Activated CD4-positive, alpha-beta T cell treated with anti-CD3 and anti-CD28 coated beads for 36 hours (primary cell): ENCODE measurements at regions not wholly inside any gene's neighbourhood (a gene's known extent, or its start where the extent isn't known, plus 50 kb on each side); places are given as distances from the start of the nearest gene placed in this dataset.

Source experiments
- ATAC-seq: fragments of 200-7000 bp; cut with Tn5 transposase; one replicate; pipeline ENCODE4 v1.10.0; 2021; ENCODE audit warnings: mild to moderate bottlenecking, moderate library complexity
- CTCF ChIA-PET: fragments of 350-600 bp; sonication (Branson Sonifier 250); formaldehyde crosslinking; loops from one replicate; lab custom pipeline; 2021; ENCODE audit warnings: antibody characterized with exemption; lab: Charles Lee
- POLR2A ChIA-PET: fragments of 350-600 bp; sonication (Branson Sonifier 250); formaldehyde crosslinking; loops from one replicate; lab custom pipeline; 2021; ENCODE audit warnings: antibody characterized with exemption, inconsistent platforms; lab: Charles Lee
- DNase-seq: peaks from one replicate; pipeline ENCODE4 v3.0.0-alpha.2; 2020
- H3K27ac Mint-ChIP-seq: one replicate; pipeline ENCODE4 v1.8.0; 2021; ENCODE audit warnings: mixed read lengths
- H3K27me3 Mint-ChIP-seq: one replicate; pipeline ENCODE4 v1.8.0; 2021; ENCODE audit warnings: mixed read lengths
- H3K36me3 Mint-ChIP-seq: one replicate; pipeline ENCODE4 v1.8.0; 2021; ENCODE audit warnings: low read depth, mixed read lengths
- H3K4me1 Mint-ChIP-seq: one replicate; pipeline ENCODE4 v1.8.0; 2021; ENCODE audit warnings: mixed read lengths
- H3K4me3 Mint-ChIP-seq: one replicate; pipeline ENCODE4 v1.8.0; 2021; ENCODE audit warnings: mild to moderate bottlenecking, moderate library complexity, mixed read lengths
- H3K9me3 Mint-ChIP-seq: one replicate; pipeline ENCODE4 v1.8.0; 2021; ENCODE audit warnings: low read depth, mixed read lengths
- intact Hi-C, 2 experiments: fragments of 100-400 bp; cut with DNase I in 1 of 2; cut with micrococcal nuclease in 1 of 2; formaldehyde crosslinking; loops; one replicate each; pipeline versions ENCODE4 v1.14.2 to v1.15.1; 2022 to 2024; cut with DNase I, micrococcal nuclease

DNA sequence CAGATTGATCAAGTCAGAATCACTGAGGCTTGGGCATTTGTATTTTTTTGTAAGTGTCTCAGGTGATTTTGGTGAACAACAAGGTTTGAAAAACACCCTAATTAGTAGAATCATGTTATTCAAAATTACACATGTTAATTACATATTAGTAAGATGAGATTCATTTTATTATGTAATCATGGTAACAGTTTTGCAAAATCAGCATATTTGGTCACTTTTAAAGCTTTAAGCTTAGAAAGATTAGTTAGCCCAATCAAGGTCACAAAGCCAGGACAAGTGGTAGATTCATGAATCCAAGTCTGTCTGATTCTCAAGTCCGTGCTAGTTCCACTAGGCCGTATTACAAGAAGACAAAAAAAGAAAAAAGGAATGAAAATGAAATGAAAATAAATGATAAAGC lies 218.4 kb upstream of the FAR2 start:
- ChIA-PET CTCF (no interaction called here), POLR2A (no interaction called here)
- intact Hi-C loops: no loop called here
- ATAC-seq (no peak), DNase-seq (no peak)
- Mint-ChIP-seq H3K9me3 (no peaks in the 10 kb centered on the region), H3K4me3 (no peak overlapping the region), H3K4me1 (no peaks in the 10 kb centered on the region), H3K27ac (no peak overlapping the region), H3K36me3 (no peaks in the 10 kb centered on the region), H3K27me3 (no peaks in the 10 kb centered on the region)

DNA sequence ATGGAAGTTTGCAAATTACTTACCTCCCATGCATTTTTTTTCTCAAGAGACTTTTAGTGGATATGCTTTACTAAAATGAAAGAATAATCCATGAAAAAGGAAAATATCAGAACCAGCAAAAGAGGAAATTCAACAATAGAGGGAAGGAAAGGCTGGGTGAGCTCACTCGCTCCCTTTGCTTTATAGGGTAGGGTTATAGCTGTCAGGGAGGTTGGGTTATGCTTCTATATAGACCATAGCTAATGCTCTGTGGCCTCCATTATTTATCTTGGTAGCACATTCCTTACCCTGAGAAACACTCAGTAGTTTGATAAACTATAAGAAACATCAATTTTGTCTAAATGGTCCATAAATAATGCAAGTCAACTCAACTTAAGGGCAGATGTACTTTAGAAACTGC lies 215.9 kb upstream of the FAR2 start:
- Mint-ChIP-seq H3K4me1 (no peaks in the 10 kb centered on the region), H3K27ac (no peak overlapping the region), H3K36me3 (no peaks in the 10 kb centered on the region), H3K27me3 (peaks cover 1% of the 10 kb centered on the region), H3K9me3 (no peaks in the 10 kb centered on the region), H3K4me3 (no peak overlapping the region)
- intact Hi-C loops: no loop called here
- ChIA-PET CTCF (interaction anchor here (0.6 to 1.1 kb wide), 3 partner anchors 18 to 69 kb away, joined by 3 read pairs; no protein-coding TSS in a partner anchor), POLR2A (no interaction called here)
- ATAC-seq (no peak), DNase-seq (no peak)

DNA sequence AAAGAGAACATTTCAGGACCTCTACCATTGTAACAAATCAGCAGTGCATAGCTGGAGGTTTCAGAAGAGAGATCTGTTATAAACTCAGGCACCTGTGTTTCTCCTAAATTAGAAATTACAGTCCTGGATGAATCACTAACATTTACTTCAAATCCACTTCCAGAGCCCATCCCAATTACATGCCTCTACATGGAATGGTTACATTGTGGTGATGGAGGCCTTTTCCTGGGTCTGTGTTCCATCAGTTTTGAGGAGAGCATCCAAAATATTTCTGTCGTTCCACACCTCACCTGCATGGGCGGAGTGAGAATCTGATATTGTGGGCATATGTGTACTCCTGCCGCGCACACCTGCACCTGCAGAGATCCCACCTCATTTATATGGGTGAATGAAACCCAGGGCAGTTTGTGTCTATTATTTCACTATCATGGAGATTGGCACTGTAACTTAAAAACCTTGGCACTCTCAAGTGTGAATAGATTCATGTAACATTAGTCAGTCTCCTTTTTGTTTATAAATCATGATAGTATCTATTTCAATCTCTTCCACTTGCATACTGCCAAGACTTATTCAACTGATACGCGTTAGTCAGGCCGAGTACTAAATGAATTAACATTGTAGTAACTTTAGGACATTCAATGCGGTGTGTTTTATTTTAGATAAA lies 215.1 kb upstream of the FAR2 start:
- H3K36me3 Mint-ChIP-seq: no peaks in the 10 kb centered on the region
- no peak overlapping the region for H3K27ac Mint-ChIP-seq
- DNase-seq (no peak), ATAC-seq (no peak)
- H3K9me3 Mint-ChIP-seq: no peaks in the 10 kb centered on the region
- no peaks in the 10 kb centered on the region for H3K4me1 Mint-ChIP-seq
- POLR2A ChIA-PET: no interaction called here
- no peak overlapping the region for H3K4me3 Mint-ChIP-seq
- peaks cover 8% of the 10 kb centered on the region for H3K27me3 Mint-ChIP-seq
- CTCF ChIA-PET: interaction anchor here (0.6 kb wide), 1 partner anchor 70 kb away, joined by 3 read pairs; no protein-coding TSS in a partner anchor
- intact Hi-C loops: no loop called here

DNA sequence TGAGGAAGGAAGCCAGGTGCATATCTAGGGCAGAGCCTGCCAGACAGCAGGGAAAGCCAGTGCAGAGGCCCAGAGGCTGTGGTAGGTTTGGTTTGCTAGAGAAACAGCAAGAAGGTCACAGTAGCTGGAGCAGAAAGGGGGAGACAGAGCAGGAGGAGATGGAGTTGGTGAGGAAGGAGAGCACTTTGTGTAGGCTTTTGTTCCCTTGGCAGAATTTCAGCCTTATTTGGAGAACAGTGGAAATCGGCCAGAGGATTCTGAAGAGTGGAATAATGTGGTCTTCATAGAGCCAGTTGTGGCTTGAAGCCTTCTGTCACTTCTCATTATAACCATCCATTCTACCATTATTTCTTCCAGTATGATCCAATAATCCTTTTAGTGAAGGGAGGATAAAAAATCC lies 212.9 kb upstream of the FAR2 start:
- POLR2A ChIA-PET: no interaction called here
- H3K27ac Mint-ChIP-seq: no peak overlapping the region

DNA sequence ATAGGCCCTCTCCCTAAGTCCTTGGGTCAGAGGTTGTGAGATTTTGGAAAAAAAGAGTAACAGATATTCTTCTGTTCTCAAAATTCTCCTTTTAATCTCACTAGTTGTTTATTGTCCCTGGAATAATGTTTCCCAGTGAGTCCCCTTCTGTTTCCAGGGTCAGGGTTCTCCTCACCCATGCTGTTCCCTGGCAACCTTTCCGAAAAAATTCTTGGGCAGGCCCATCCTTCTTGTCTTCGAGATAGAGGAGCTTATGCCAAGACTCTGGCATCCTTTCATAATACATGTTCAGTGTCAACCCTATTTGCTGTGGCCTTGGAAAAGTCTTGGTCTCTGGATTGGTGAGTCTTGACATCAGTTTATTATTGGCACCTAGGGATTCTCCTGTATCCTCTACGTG lies 212.4 kb upstream of the FAR2 start:
- DNase-seq (no peak), ATAC-seq (no peak)
- intact Hi-C loops: no loop called here
- Mint-ChIP-seq H3K36me3 (no peaks in the 10 kb centered on the region), H3K9me3 (no peaks in the 10 kb centered on the region), H3K27me3 (peaks cover 9% of the 10 kb centered on the region), H3K4me1 (no peaks in the 10 kb centered on the region), H3K4me3 (no peak overlapping the region), H3K27ac (no peak overlapping the region)
- CTCF ChIA-PET: no interaction called here
- POLR2A ChIA-PET: no interaction called here

More for the DNA sequence above, 212.9 kb upstream of the FAR2 start:
- peaks cover 9% of the 10 kb centered on the region for H3K27me3 Mint-ChIP-seq
- H3K4me3 Mint-ChIP-seq: no peak overlapping the region
- CTCF ChIA-PET: no interaction called here
- H3K9me3 Mint-ChIP-seq: no peaks in the 10 kb centered on the region
- no peak for ATAC-seq
- H3K4me1 Mint-ChIP-seq: no peaks in the 10 kb centered on the region
- no peaks in the 10 kb centered on the region for H3K36me3 Mint-ChIP-seq
- DNase-seq: no peak
- intact Hi-C loops: no loop called here

DNA sequence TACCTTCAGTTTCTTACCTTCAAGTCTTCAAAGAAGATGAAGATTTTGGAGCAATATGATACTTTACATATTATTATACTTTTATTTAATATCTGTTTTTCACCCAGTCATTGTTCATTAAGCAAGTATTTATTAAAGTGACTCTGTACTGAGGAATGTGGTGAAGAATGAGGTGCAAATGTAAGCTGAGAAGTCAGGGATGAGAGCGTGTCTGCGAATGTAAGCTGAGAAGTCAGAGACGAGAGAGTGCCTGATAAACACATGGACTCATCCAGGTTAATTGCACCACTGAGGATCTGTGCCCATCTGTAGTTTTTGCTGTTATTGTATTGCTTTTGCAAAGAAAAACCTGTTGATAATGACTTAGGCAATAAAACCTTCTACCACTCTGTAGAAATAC lies 211.9 kb upstream of the FAR2 start:
- peaks cover 9% of the 10 kb centered on the region for H3K27me3 Mint-ChIP-seq
- POLR2A ChIA-PET: no interaction called here
- CTCF ChIA-PET: no interaction called here
- DNase-seq (no peak), ATAC-seq (no peak)
- intact Hi-C loops: no loop called here
- no peaks in the 10 kb centered on the region for H3K4me1 Mint-ChIP-seq
- H3K27ac Mint-ChIP-seq: no peak overlapping the region
- no peaks in the 10 kb centered on the region for H3K36me3 Mint-ChIP-seq
- H3K4me3 Mint-ChIP-seq: no peak overlapping the region
- no peaks in the 10 kb centered on the region for H3K9me3 Mint-ChIP-seq

DNA sequence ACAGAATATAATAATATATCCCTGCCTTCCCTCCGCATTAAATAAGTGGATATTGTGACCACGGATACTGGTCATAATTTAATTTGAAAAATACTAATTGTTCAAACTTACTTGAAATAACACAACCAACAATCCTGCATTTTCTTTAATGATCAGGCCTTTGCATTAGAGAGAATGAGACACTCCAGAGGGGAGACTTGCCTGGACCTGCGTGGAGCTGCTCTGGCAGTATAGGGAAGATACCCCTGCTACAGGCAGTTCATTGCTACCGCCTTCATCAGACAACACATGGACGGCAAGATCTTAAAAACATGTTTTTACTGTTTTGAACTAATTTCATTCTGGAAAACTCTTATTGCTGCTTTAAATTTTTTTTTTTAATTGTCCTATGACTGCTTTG lies 211.0 kb upstream of the FAR2 start:
- no peaks in the 10 kb centered on the region for H3K4me1 Mint-ChIP-seq
- no peaks in the 10 kb centered on the region for H3K9me3 Mint-ChIP-seq
- H3K36me3 Mint-ChIP-seq: no peaks in the 10 kb centered on the region
- no peak overlapping the region for H3K4me3 Mint-ChIP-seq
- intact Hi-C loops: no loop called here
- no peak overlapping the region for H3K27ac Mint-ChIP-seq
- ChIA-PET CTCF (no interaction called here), POLR2A (no interaction called here)
- ATAC-seq: no peak
- no peak for DNase-seq
- peaks cover 9% of the 10 kb centered on the region for H3K27me3 Mint-ChIP-seq

DNA sequence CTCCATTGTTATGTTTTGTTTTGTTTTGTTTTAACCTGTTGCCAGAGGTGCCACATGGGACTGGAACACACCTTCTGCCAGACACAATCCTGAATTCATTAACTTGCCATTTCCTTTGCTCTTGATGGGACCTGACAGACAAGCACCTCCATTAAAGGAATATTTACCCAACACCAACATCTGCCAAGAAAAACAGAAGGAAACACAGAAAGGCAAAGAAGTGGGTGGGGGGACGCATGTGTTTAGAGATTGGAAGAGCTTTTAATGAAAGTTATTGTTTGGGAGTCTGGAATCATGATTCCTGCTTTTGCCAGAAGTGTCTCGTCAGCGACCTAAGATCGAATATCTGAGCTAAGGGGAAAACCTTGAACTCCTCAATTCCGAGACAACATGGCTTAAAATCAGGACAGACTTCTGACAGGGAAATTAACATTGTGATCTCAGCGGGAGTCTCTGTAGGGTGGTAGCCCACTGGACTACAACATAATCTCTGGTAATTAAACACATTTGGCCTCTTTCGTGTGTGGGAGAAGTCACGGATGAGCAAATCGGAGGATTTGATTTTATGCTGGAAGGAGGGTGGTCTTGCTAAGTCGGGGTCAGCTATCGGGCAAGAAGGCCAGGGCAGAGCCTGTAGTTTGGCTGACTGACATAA lies 210.4 kb upstream of the FAR2 start:
- H3K27me3 Mint-ChIP-seq: peaks cover 10% of the 10 kb centered on the region
- CTCF ChIA-PET: no interaction called here

DNA sequence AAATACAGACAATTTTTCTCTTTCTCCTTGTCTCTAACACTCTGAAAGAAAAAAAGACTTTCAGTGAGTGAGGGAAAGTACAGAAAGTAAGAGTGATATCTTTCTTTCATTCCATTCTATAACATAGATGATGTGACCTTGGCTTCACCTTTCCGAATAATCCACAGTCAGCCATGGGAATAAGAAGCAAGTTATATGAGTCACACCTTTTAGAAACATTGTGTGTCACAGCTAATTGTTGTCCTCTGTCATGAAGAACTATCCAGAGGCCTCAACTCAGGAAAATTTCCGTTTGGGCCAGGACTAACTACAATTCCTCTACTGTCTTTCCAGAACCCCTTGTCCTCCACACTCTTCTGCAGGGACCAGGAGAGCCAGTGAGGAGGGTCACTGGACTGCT lies 209.7 kb upstream of the FAR2 start:
- POLR2A ChIA-PET: no interaction called here
- no peak overlapping the region for H3K27ac Mint-ChIP-seq
- intact Hi-C loops: no loop called here
- no peak for DNase-seq
- no peaks in the 10 kb centered on the region for H3K4me1 Mint-ChIP-seq
- no peak for ATAC-seq
- no peaks in the 10 kb centered on the region for H3K36me3 Mint-ChIP-seq
- CTCF ChIA-PET: no interaction called here
- H3K4me3 Mint-ChIP-seq: no peak overlapping the region
- H3K9me3 Mint-ChIP-seq: no peaks in the 10 kb centered on the region
- H3K27me3 Mint-ChIP-seq: peaks cover 11% of the 10 kb centered on the region

More for the DNA sequence above, 210.4 kb upstream of the FAR2 start:
- no peak overlapping the region for H3K4me3 Mint-ChIP-seq
- ATAC-seq (no peak), DNase-seq (no peak)
- no peaks in the 10 kb centered on the region for H3K4me1 Mint-ChIP-seq
- H3K9me3 Mint-ChIP-seq: no peaks in the 10 kb centered on the region
- no peaks in the 10 kb centered on the region for H3K36me3 Mint-ChIP-seq
- H3K27ac Mint-ChIP-seq: no peak overlapping the region
- intact Hi-C loops: no loop called here
- POLR2A ChIA-PET: no interaction called here

DNA sequence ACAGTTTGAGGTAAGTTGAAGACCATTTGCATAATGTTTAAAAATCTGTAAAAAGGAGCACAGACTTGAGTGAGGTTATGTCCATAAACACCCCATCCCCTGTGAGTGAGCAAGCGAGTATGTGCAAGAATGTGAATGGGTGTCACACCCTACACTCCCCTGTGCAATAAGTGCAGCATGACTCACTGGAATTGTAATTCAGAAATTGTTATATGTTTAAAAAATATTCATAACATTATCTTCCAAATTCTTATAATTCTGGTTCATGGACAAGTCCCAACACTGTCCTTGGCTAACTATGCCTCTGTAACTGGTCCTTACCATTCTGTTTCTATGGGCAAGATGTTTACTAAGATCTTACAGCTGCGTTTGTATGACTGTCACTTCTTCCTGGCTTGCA lies 207.8 kb upstream of the FAR2 start:
- no peak for DNase-seq
- H3K4me3 Mint-ChIP-seq: no peak overlapping the region
- no peaks in the 10 kb centered on the region for H3K9me3 Mint-ChIP-seq
- no peaks in the 10 kb centered on the region for H3K36me3 Mint-ChIP-seq
- no peak for ATAC-seq
- peaks cover 11% of the 10 kb centered on the region for H3K27me3 Mint-ChIP-seq
- ChIA-PET CTCF (interaction anchor here (0.7 to 0.8 kb wide), 2 partner anchors 112 to 914 kb away, joined by 3 read pairs; no protein-coding TSS in a partner anchor), POLR2A (no interaction called here)
- H3K27ac Mint-ChIP-seq: no peak overlapping the region
- no peaks in the 10 kb centered on the region for H3K4me1 Mint-ChIP-seq
- intact Hi-C loops: no loop called here

DNA sequence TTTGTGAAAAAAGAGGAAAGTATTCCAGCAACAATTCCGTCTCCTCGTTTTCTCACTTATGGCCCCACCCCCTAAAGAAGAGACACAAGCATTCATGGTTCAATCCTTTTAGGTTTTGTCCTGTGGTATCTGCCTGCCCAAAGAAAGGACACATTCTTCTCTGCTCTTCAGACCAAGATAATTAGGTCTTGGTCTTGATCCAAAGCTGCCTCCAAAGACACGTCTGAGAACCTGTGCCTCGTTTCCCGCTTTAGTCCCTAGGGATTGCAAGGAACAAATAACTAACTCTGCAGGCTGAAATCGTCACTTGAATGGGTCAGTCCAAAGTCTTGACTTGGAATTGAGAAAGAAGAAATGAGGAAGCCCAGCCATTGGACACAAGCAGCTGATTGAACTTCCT lies 202.7 kb upstream of the FAR2 start:
- intact Hi-C loops: no loop called here

DNA sequence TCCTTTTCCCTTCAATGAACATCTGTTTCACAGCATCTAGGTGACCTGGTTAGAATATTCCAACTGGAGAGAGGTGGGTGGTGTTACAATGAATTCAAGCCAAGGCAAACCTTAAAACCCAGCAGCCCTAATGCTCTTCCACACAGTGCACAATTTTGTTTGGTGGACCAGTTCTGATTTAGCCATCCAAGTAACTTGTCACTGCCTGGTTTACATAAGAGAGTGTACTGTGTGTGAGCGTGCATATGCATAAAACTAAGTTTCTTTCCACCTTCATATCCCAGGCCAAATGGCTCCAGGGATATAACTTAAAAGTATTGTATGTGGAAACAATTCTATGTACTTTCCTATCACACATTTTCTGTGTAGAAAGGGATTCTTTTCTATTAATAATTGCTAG lies 200.4 kb upstream of the FAR2 start:
- H3K4me3 Mint-ChIP-seq: no peak overlapping the region
- POLR2A ChIA-PET: no interaction called here
- H3K36me3 Mint-ChIP-seq: no peaks in the 10 kb centered on the region
- DNase-seq (no peak), ATAC-seq (no peak)
- peaks cover 7% of the 10 kb centered on the region for H3K27me3 Mint-ChIP-seq
- H3K4me1 Mint-ChIP-seq: no peaks in the 10 kb centered on the region
- intact Hi-C loops: no loop called here
- CTCF ChIA-PET: no interaction called here
- no peak overlapping the region for H3K27ac Mint-ChIP-seq
- no peaks in the 10 kb centered on the region for H3K9me3 Mint-ChIP-seq

More for the DNA sequence above, 202.7 kb upstream of the FAR2 start:
- DNase-seq (no peak), ATAC-seq (no peak)
- Mint-ChIP-seq H3K27ac (no peak overlapping the region), H3K36me3 (no peaks in the 10 kb centered on the region), H3K4me3 (no peak overlapping the region), H3K27me3 (peaks cover 7% of the 10 kb centered on the region), H3K4me1 (no peaks in the 10 kb centered on the region), H3K9me3 (no peaks in the 10 kb centered on the region)
- CTCF ChIA-PET: no interaction called here
- POLR2A ChIA-PET: no interaction called here
